Endothelial cell of umbilical vein (primary cell): ENCODE measurements at regions not wholly inside any gene's neighbourhood (a gene's known extent, or its start where the extent isn't known, plus 50 kb on each side); places are given as distances from the start of the nearest gene placed in this dataset.

Experiments used
- CTCF ChIP-seq, 2 donors: IDR thresholded peaks; 1 replicate in 1 of 2; 2 replicates in 1 of 2; pipeline ENCODE4 v1.5.1; 2011; ENCODE audit warnings: low read length in 2 of 2, mild to moderate bottlenecking in 2 of 2, moderate library complexity in 2 of 2, control low read depth in 1 of 2, inconsistent platforms in 1 of 2, low read depth in 1 of 2; ENCODE audit not compliant: insufficient read depth in 1 of 2; ENCODE audit errors: extremely low read depth in 1 of 2
- POLR2A ChIP-seq: IDR thresholded peaks from 2 replicates; pipeline ENCODE4 v1.6.1; 2012; ENCODE audit warnings: low read depth, mild to moderate bottlenecking, control low read depth, low read length

- TF ChIP-seq POLR2A, result no peak
- TF ChIP-seq CTCF (IDR thresholded peaks at IDR 0.05; ENCODE audit: extremely low read depth in 1 of 2, insufficient read depth in 1 of 2, low read depth in 1 of 2, low read length in 2 of 2), result no peak
Measured at GRCh38 chr5:57932761-57933160, 450.1 kb upstream of the ACTBL2 start.
